ENCODE measurements at regions not wholly inside any gene's neighbourhood (a gene's known extent, or its start where the extent isn't known, plus 50 kb on each side); places are given as distances from the start of the nearest gene placed in this dataset.

DNA sequence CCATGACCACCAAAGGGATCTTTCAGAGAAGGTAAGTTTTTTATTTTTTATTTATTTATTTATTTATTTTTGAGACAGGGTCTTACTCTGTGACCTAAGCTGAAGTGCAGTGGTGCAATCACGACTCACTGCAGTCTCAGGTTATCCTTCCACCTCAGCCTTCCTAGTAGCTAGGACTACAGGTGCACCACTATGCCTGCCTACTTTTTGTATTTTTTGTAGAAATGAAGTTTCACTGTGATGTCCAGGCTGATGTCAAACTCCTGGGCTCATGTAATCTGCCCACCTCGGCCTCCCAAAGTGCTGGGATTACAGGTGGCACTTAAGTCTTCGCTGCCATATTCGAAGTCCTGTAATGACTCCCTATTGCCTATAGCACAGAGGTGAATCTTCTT is 342.5 kb downstream of the CYRIA start:
- Mint-ChIP-seq H3K27me3 (no peaks in the 10 kb centered on the region), H3K9me3 (ENCODE audit: insufficient read depth) (no peaks in the 10 kb centered on the region), H3K4me1 (peaks cover 3% of the 10 kb centered on the region), H3K4me3 (no peak overlapping the region), H3K27ac (no peak overlapping the region)
- peaks cover 0 to 2% (median 0%) of the 10 kb centered on the region in 3 donors for H3K9me3 ChIP-seq (ENCODE audit: control extremely low read depth in 1 of 3, control insufficient read depth in 2 of 3, insufficient read depth in 1 of 3, low read length in 2 of 3)
- no peaks in the 10 kb centered on the region for H3K27me3 ChIP-seq (replicated peaks in 1 of 4; ENCODE audit: control extremely low read depth in 1 of 4, control insufficient read depth in 3 of 4, insufficient read depth in 4 of 4, low read length in 3 of 4)
- intact Hi-C loops (cut with micrococcal nuclease) = no loop called here
- H3K9ac ChIP-seq (ENCODE audit: low read length) = no peak overlapping the region
- H3K4me3 ChIP-seq (ENCODE audit: control extremely low read depth in 1 of 5, extremely low read depth in 1 of 5, insufficient read depth in 1 of 5, low read depth in 2 of 5, low read length in 4 of 5) = no peak overlapping the region
- TF ChIP-seq, protein P1, sequence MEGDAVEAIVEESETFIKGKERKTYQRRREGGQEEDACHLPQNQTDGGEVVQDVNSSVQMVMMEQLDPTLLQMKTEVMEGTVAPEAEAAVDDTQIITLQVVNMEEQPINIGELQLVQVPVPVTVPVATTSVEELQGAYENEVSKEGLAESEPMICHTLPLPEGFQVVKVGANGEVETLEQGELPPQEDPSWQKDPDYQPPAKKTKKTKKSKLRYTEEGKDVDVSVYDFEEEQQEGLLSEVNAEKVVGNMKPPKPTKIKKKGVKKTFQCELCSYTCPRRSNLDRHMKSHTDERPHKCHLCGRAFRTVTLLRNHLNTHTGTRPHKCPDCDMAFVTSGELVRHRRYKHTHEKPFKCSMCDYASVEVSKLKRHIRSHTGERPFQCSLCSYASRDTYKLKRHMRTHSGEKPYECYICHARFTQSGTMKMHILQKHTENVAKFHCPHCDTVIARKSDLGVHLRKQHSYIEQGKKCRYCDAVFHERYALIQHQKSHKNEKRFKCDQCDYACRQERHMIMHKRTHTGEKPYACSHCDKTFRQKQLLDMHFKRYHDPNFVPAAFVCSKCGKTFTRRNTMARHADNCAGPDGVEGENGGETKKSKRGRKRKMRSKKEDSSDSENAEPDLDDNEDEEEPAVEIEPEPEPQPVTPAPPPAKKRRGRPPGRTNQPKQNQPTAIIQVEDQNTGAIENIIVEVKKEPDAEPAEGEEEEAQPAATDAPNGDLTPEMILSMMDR (IDR thresholded peaks at IDR 0.05) = no peak
- 83% methylated on average over 3 of the region's 4 CpGs for WGBS (ENCODE audit: insufficient coverage)
- H3K79me2 ChIP-seq (ENCODE audit: control insufficient read depth, insufficient read depth, low read length) = no peaks in the 10 kb centered on the region
- no peak overlapping the region for H3K27ac ChIP-seq (ENCODE audit: low read length in 2 of 2)
- CTCF ChIA-PET = no interaction called here
- no peaks in the 10 kb centered on the region for H3K4me1 ChIP-seq (ENCODE audit: control insufficient read depth in 2 of 2, insufficient read depth in 2 of 2, low read length in 2 of 2)
- no peak for DNase-seq
- no peaks in the 10 kb centered on the region for H4K20me1 ChIP-seq (ENCODE audit: control insufficient read depth, insufficient read depth, low read length, poor library complexity, severe bottlenecking)
- H3K36me3 ChIP-seq (replicated peaks in 1 of 2; ENCODE audit: control extremely low read depth in 1 of 2, control insufficient read depth in 1 of 2, extremely low read depth in 1 of 2, insufficient read depth in 2 of 2, low read length in 1 of 2) = no peaks in the 10 kb centered on the region
- POLR2A ChIA-PET = no interaction called here
- H3K4me2 ChIP-seq (replicated peaks; ENCODE audit: low read depth, low read length, poor library complexity, severe bottlenecking) = no peak overlapping the region
- no peak overlapping the region for H2AFZ ChIP-seq (ENCODE audit: insufficient read depth, low read depth, low read length, poor library complexity, severe bottlenecking)
- no peak for ATAC-seq (ENCODE audit: low read depth)

DNA sequence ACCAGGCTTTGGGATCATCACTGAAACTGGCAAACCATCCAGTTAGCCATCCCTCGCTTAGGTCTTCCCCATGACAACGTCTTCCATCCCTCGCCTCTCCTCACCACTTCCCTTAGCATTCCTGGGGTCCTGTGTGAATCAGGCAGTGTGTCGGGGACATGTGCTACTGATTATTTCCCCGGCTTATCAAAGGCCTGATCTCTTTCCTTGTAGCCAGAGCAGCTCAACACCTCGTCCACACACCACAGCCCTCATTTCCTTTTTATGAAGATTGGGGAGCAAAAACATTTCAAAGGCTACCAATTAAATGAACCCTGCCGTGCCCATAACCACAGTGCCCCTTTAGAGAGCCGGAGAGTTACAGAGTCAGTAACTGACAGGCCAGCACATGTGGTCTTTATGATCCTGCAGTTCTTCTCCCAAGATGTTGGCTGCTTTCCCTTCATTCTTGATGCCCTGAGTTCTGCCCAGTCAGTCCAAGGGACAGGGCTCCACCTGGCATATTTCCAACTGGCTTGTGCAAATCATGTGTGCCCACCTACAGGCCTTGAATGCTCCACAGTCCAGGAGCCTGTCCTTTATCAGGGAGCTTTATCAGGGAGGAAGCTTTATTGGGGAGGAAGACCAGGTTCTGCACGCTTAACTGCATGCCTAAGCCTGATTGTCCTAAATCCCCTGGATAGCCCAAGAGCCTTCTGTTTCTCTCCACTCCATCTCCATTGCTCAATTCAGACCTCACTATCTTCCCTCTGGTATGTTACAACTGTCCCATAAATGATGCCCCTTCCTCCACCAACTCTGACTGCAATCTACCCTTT is 343.1 kb downstream of the CYRIA start:
- H3K4me1 Mint-ChIP-seq = peaks cover 3% of the 10 kb centered on the region
- Histone ChIP-seq H2AFZ (ENCODE audit: insufficient read depth, low read depth, low read length, poor library complexity, severe bottlenecking) (no peak overlapping the region), H3K9me3 (ENCODE audit: control extremely low read depth in 1 of 3, control insufficient read depth in 2 of 3, insufficient read depth in 1 of 3, low read length in 2 of 3) (peaks cover 0 to 2% (median 0%) of the 10 kb centered on the region in 3 donors), H3K9ac (ENCODE audit: low read length) (no peak overlapping the region), H3K4me2 (replicated peaks; ENCODE audit: low read depth, low read length, poor library complexity, severe bottlenecking) (no peak overlapping the region), H3K4me3 (ENCODE audit: control extremely low read depth in 1 of 5, extremely low read depth in 1 of 5, insufficient read depth in 1 of 5, low read depth in 2 of 5, low read length in 4 of 5) (no peak overlapping the region), H3K79me2 (ENCODE audit: control insufficient read depth, insufficient read depth, low read length) (no peaks in the 10 kb centered on the region), H3K27me3 (replicated peaks in 1 of 4; ENCODE audit: control extremely low read depth in 1 of 4, control insufficient read depth in 3 of 4, insufficient read depth in 4 of 4, low read length in 3 of 4) (no peaks in the 10 kb centered on the region), H3K4me1 (ENCODE audit: control insufficient read depth in 2 of 2, insufficient read depth in 2 of 2, low read length in 2 of 2) (no peaks in the 10 kb centered on the region), H4K20me1 (ENCODE audit: control insufficient read depth, insufficient read depth, low read length, poor library complexity, severe bottlenecking) (no peaks in the 10 kb centered on the region), H3K27ac (ENCODE audit: low read length in 2 of 2) (no peak overlapping the region), H3K36me3 (replicated peaks in 1 of 2; ENCODE audit: control extremely low read depth in 1 of 2, control insufficient read depth in 1 of 2, extremely low read depth in 1 of 2, insufficient read depth in 2 of 2, low read length in 1 of 2) (no peaks in the 10 kb centered on the region)
- DNase-seq = no peak
- no peaks in the 10 kb centered on the region for H3K9me3 Mint-ChIP-seq (ENCODE audit: insufficient read depth)
- H3K4me3 Mint-ChIP-seq = no peak overlapping the region
- WGBS (ENCODE audit: insufficient coverage) = 69% methylated on average over 7 of the region's 9 CpGs
- ChIA-PET POLR2A (no interaction called here), CTCF (no interaction called here)
- no peaks in the 10 kb centered on the region for H3K27me3 Mint-ChIP-seq
- TF ChIP-seq, protein P1 (IDR thresholded peaks at IDR 0.05) = no peak
- TF ChIP-seq EZH2 (IDR thresholded peaks at IDR 0.05; ENCODE audit: borderline replicate concordance, insufficient read depth, low read depth, low read length, poor library complexity, severe bottlenecking) = no peak
- H3K27ac Mint-ChIP-seq = no peak overlapping the region
- intact Hi-C loops (cut with micrococcal nuclease) = no loop called here
- no peak for ATAC-seq (ENCODE audit: low read depth)

Data from B cell (primary cell).